Activated CD8-positive, alpha-beta memory T cell treated with anti-CD3 and anti-CD28 coated beads, Interleukin-2, amount 50 U/mL, for 24 hours (primary cell): ENCODE measurements at regions not wholly inside any gene's neighbourhood (a gene's known extent, or its start where the extent isn't known, plus 50 kb on each side); places are given as distances from the start of the nearest gene placed in this dataset.
"Not testable (repeated sequence)": the region's sequence is repeated elsewhere in the genome, so short reads cannot be mapped to it uniquely, and the experiment has no call there.

Experiments
- DNase-seq: peaks from one replicate; pipeline ENCODE4 v3.0.0-alpha.2; 2020; ENCODE audit errors: extremely low read depth

DNA sequence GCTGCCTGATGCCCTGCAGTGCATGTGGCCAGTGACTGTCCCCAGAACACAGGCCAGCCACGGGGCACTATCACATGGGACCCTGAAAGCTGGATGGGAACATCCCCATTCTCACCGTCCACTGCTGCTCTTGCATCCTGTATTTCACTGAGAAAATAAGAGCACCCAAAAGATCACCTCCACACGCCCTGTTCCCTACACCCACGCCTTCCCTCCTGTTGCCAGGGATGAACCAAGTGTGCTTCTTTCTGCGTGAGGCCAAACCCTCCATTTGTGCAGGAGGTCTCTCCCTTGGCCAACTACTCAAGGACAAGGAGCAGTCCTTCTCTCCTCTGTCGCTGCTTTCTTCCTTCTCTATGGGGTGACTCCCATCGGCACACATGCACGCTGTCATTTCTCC, 118.3 kb downstream of the LRRC37A3 start:
- not testable (repeated sequence) for DNase-seq

DNA sequence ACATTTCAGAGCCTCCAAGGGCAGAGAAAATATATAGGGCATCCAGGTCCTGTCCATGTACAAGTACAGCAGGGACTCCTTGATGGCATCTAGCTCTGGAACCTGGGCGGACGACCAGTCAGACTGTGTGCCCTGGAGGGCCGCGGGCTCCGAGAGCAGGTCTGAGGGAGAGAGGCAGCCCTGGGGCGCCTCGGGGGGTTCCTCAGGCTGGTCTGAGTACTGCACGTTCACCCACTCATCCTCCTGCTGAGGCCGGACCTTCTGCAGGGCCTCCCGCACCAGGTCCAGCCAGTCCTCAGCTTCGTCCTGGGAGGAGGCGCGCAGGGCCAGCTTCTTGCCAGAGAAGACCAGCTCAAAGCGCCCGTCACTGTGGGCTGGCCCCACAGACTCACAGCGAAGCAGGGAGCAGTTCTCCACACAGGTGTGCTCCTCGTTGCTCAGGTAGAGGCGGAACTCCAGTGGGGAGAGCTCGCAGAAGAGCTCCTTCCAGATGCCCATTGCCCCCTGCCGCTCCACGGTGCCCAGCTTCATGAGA, 118.8 kb downstream of the LRRC37A3 start:
- DNase-seq: not testable (repeated sequence)

DNA sequence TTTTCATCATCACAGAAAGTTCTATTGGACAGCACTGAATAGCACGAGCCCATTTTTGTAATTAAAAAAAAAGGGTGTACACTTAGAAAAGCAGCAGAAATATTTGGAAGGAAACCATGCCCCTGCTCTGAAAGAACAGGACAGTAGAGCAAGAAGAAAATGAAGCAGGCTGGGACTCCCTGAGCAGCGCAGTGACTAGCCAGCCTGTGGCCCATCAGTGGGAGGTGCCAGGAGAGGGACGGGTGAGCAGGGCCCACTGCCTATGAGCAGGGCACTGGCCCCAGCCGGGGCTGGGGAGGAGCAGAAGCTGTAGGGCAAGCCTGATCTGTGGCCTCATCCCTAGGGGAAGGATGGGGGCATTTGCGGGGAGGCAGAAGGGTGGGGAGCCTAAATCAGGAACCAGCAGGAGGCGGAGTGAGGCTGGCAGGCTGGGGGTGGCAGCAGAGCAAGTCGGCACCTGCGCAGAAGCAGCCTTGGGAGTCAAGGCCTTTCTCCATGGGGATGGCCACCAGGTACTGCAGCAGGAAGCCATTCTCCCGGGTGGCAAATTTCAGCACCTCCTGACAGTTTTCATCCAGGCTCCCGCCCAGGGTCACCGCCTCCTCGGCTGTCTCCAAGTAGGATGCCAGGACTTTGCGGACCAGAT, 119.6 kb downstream of the LRRC37A3 start:
- not testable (repeated sequence) for DNase-seq

DNA sequence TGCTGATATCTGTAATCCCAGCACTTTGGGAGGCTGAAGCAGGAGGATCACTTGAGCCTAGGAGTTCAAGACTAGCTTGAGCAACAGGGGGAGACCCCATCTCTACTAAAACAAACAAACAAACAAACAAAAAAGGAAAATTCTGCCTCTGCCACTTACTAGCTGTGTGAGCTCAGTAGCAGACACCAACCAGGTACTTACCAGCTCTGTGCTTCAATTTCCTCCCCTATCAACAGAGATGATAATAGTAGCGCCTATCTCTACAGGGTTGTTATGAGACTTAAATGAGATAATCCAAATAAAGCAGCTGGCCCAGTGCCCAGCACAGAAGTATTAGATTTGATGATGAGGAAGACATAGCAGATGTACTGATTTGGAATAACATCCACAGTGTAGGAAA, 120.3 kb downstream of the LRRC37A3 start:
- not testable (repeated sequence) for DNase-seq

DNA sequence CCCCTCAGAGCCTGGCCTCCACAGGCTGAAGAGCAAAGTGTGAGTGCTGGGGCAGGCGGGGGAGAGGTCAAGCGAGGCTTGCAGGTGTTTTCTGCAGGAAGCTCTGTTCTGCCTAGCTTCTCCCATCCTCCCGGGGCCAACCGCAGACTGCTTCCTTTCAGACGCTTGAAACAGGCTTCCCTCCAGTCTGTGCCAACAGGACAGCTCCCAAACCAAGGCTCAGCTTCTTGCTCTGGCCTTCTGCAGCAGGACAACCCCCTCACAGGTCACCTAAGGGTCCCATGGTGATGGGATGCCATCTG, 120.8 kb downstream of the LRRC37A3 start:
- DNase-seq: not testable (repeated sequence)

DNA sequence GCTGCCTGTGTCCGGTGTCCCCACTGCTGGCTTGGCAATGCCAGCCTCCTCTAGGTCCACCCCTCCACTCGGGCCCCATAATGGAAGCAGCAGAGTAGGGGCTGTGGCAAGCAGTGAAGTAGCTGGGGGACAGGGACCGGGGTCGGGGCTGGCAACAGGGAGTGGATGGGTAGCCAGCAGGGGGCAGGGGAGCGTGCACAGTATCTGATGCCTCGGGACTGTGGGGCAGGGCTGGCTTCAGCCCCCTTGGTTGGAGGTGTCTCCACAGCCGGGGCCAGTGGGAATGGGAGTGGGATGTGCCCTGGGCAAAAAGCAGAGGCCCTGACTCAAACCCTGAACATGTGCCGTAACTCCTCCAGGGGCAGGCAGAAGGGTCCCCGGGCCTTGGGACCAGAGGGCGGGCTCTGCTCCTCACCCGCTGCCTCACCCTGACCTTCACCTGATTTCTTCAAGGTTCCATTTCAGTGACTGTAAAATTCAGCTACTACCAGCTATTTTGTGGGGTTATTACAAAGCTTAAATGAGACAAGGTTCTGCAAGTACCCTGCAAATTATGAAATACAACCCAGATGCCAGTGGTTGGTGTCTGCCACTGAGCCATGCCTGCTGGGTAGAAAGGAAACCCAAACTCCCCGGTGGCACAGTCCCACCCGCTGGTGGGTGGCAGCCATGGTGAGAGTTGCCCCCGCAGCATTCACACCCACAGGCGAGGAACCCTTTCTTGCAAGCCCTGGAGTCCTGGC, 121.4 kb downstream of the LRRC37A3 start:
- not testable (repeated sequence) for DNase-seq

DNA sequence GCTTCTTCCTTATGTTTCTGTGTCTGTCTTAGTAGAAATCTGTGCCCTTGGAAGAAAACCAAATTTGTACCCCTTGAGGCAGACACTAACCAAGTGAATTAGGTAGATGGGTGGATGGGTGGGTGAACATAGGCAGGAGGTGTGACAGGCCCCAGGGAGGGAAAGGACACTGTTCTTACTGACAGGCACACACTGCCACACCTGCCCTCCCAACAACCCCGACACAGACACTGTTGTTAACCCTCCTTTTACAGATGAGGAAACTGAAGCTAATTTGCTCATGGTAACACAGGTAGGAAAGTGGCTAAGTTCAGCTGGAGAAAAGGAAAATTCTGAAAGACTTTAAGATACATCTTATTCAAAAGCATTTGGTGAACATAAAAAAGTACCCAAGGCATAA, 123.9 kb downstream of the LRRC37A3 start:
- not testable (repeated sequence) for DNase-seq

DNA sequence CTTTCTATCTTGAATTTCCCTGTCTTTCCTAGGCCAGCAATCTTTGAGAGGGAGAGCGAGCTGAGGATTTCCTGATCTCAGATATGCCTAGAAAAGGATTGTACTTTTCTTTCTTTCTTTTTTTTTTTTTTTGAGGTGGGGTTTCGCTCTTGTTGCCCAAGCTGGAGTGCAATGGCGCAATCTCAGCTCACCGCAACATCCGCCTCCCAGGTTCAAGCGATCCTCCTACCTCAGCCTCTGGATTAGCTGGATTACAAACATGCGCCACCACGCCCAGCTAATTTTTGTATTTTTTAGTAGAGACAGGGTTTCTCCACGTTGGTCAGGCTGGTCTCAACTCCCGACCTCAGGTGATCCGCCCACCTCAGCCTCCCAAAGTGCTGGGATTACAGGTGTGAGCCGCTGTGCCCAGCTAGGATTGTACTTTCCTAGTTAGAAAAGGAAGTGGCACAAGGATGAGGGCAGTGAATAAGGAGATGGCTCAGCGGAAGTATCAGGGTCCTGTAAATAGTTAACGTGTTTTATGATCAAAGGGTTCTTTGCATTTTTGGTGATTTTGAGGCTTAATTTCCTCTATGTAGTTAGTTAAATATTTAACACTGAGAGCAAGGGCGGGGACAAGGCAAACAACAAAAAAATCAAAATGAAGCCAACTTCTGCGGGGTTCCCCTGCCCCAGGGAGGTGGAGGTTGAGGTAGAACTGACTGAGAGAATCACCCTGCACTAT, 124.6 kb downstream of the LRRC37A3 start:
- not testable (repeated sequence) for DNase-seq

DNA sequence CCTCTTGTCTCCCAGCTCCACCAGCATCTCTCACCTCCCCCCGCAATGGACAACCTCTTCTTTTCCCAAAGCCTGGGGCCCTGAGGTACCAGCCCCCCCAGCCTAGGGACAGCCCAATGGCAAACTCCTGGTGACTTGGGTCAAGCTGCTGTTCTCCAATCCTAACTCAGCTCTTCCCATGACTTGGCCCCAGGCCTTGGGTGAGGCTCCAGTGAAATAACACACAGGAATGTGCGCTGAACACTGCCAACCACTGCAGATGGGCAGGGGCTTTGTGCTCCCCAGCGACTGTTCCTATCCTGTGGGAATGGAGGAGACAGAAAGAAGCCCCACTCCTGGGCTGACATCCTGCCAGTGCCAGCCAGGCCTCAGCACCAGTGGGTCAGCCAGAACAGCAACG, 125.2 kb downstream of the LRRC37A3 start:
- DNase-seq: not testable (repeated sequence)

DNA sequence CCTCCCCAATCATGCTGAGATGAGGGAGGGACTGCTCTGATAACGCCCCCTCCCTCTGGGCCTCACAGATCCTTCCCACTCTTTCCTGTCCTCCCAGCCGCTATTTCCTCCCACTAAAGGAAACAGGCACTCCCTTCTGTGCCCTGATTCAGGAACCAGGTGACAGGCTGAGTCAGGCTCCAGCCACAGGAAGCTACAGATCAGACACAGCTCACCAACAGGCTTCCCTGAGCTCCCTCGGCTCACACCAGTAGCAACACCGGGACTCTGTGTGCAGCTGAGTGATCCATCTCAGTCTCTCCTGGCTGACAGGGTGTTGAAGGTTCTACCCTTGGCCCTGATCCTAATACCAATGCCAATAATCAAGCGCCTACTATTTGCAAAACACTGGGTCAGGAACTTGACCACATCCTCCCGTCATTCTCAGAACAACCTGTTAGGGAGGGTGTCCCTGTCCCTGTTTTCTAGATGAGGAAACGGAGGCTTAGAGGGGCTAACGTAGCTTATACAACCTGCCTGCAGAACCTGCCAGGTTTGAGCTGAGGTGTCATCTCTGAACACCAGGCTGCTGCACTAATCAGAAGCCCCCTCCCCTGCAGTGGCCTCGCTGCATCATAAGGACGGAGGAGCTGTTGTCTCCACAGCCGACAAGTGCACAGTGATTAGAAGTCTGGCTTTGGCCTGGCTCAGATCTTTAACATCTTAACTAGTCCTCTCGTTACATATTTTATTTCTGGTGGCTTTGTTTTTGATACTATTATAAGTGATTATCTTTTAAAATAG, 126.3 kb downstream of the LRRC37A3 start:
- not testable (repeated sequence) for DNase-seq

DNA sequence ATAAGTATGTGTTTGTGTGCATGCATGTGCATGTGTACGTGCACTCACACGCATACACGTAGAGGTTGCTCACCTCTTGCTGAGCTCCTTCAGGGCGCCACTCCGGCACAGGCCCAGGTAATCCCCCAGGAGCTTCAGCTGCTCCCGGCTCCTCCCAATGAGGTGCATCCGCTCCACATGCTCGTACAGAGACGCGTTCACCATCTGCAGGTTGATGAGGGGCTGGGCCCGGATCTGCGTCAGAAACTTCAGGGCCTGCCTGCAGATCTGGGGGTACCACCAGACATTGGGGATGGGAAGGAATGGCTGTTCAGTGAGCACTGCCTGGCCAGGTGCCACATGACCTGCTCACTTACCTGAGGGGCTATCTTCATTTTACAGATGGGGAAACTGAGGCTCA, 127.0 kb downstream of the LRRC37A3 start:
- DNase-seq: not testable (repeated sequence)

DNA sequence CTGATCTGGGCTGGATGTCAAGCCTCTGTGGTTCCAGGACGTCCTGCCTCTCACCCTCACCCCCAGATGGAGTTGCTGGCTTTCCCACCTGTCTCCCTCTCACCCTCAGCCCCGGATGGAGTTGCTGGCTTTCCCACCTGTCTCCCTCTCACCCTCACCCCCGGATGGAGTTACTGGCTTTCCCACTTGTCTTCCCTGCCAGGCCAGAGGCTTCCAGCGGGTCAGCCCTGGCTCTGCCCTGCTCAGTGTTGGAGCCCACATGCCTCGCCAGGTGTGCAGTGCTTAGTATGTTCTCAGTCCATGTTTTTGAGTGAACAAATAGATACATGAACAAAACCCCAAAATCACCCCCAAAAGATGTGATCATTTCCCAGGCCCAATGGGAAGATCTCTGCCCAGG, 127.6 kb downstream of the LRRC37A3 start:
- not testable (repeated sequence) for DNase-seq

DNA sequence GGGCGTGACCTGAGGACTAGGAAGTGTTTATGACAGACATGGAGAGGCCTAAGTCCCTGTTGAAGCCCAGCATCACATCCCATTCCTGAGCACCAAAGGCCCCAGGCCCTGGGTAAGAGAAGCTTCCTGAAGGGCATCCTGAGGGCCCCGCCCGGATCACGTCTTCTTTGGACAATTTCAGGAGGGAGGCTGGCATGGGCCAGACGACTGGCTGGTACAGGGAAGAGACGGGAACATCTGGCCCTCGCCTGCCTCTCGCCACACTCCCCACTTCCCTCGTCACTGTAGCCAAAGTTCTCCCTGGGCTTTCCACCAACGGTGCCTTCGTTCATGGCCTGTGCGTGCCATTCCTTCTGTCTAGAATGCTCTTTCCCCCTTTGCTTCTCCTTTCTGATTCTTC, 128.1 kb downstream of the LRRC37A3 start:
- DNase-seq: not testable (repeated sequence)

DNA sequence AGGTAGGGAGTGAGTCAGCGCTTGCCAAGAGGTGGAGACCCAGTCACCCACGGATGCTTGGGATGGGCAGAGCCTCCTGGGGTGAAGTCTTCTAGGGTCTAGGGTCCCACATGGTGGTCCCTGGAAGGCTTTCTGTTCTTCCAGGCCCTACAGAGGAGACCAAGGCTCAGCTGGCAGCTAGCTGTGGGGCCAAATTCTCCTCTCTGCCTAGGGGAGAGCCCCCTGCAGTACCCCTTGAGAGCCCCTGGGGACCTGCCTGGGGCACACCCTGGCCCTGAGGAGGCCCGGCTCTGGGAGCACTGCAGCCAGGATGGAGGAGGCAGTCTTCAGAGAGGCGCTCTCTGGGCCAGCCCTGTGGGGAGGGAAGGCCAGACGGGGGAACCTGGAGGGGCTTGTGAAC, 128.6 kb upstream of the SMURF2 start:
- not testable (repeated sequence) for DNase-seq

DNA sequence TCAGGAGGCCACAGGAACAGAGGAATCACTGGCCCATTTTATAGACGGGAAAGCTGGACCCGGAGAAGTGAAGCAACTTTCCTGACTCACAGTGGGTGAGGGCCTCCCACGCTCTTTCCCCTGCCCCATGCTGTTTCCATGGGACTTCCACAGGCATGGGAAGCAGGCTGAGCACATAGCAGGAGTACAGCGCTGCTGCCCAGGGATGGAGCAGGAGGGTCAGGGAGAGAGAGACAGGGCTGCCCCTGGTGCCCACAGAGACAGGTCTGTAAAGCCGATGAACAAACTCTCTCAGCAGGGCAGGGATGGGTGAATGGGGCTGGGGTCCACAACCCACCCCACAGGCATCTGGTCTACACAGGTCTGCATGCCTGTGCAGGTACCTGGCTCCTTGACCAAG, 128.1 kb upstream of the SMURF2 start:
- not testable (repeated sequence) for DNase-seq

DNA sequence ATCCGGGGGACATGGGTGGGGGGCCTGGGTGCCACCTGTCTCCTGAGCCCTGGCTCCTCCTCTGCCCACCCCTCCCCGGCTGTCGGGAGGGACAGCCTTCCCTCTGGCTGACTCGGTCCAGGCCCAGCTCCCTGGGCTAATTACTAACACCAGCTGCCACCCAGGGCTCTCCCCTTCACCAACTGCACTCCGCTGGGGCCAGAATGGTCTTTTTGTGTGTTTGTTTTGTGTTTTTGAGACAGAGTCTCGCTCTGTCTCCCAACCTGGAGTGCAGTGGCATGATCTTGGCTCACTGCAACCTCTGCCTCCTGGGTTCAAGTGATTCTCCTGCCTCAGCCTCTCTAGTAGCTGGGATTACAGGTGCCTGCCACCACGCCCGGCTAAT, 126.9 kb upstream of the SMURF2 start:
- DNase-seq: not testable (repeated sequence)

DNA sequence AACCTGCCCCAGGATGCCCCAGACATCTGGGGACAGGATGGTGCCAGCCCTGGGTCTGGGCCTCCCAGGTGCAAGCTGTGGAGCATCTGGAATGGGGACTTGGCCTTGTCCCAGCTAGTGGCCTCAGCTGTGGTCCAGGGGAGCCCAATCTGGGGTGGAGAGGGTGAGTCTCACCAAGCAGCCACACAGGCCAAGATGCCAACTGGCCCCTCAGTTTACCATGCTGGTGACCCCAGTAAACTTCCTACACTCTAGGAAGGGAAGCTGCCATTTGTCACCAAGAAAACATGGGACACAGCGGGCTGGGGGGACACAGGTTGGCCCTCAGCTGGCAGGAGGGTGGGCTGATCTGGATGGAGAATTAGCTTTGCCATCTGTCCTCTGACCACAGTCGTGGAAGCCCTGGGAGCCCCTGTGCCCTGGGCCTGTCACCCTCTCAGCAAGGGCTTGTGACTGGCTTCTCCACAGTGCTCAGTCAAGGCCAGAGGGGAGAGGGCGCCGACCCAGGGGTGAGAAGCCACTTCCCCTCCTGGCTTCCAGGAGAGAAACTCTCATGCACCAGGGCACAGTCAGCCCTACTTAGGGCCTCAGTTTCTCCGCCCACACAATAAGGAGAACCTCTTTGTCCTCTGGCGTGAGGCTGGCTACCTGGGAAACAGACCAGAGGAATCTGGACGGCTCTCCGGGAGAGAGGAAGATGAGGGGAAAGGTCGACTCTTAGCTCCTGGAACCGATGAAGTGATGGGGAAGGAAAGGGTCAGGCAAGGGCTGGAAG, 126.4 kb upstream of the SMURF2 start:
- DNase-seq: no peak

DNA sequence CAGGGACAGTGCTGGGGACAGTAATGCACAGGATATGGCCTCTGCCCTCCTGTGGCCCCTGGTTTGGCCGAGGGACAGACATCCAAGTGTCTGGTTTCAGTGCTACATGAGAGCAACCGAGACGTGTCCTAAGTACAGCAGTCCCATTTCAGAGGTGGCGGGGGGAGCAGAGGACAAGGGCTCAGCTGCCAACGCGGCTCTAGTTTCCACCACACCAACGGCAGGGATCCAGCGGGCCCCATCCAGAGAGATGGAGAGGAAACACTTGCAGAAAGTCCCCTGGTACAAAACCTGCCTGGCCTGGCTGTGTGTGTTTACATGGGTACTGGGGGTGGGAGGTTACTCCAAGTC, 125.8 kb upstream of the SMURF2 start:
- no peak for DNase-seq

DNA sequence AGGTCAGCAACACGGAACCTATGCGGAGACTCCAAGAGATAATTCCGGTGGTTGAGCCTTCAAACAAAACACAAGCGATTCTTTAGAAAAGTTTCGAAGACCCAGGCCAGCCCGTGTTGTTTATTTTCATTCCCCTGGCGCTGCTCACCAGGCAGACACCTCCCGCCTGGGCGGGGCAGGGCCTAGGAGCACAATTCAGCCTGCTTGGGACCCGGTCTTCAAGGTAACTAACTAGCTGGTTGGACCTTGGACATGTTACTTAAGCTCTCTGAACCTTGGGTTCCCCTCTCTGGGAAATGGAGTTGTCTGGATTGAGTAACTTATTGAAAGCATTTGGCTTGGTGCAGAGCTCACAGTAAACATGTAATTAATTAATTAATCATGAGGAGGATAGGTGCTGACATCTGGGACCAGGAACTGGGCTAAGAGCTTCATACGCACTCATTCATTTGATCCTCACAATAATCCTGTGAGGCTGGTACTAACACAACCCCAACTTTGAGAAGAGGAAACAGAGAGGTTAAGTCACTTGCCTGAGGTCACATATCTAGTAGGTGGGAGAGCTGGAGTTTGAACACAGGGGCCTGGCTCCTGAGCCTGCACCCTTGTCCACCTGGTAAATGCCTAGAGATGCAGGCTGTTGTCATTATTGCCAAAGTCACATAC, 125.3 kb upstream of the SMURF2 start:
- no peak for DNase-seq

DNA sequence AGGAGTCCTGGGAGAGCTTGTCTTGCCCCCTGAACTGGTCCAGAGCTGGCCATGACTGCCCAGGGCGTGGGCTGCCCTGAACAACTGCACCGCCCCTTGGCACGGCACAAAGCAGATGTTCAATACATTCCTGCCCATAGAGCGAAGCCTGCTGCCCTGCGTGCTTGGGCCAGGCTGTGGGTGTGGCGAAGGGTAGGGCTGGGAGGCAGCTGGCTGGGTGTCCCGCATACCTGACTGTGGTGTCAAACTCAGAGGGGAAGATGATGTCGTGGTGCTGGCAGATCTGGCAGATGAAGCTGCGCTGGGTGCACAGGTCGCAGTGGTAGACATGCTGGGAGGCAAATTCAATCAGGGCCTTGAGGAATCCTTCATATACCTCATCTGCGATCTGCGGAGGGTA, 124.2 kb upstream of the SMURF2 start:
- DNase-seq: no peak

DNA sequence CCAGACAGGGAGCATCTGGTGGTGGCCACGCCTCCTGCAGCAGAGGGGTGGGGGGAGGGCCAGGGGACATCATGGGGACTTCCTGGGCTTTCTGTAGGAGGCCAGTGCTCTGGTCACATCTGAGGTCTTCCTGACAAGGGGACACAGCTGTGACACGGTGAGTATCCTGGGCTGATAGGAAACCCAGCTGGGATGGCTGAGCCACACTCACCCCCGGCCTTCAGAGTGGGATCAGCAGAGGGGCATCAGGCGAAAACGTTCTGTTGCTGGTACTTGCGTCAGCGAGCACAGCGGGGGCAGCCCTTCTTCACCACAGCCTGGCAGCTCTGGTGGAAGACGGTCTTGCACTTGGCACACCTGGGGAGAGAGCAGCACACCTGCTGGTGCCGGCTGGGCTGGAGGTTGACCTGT, 122.9 kb upstream of the SMURF2 start:
- DNase-seq: no peak
